Amniotic epithelial cell (primary cell): ENCODE measurements at regions not wholly inside any gene's neighbourhood (a gene's known extent, or its start where the extent isn't known, plus 50 kb on each side); places are given as distances from the start of the nearest gene placed in this dataset.

Source experiments
- DNase-seq: peaks from one replicate; pipeline ENCODE4 v3.0.0-alpha.2; 2010; ENCODE audit warnings: low read depth

GRCh38 chr15:93485438-93486327 is 396.7 kb upstream of the RGMA start:
- DNase-seq: no peak

- no peak for DNase-seq
These were observed 394.9 kb upstream of the RGMA start for GRCh38 chr15:93483923-93484322.

DNA sequence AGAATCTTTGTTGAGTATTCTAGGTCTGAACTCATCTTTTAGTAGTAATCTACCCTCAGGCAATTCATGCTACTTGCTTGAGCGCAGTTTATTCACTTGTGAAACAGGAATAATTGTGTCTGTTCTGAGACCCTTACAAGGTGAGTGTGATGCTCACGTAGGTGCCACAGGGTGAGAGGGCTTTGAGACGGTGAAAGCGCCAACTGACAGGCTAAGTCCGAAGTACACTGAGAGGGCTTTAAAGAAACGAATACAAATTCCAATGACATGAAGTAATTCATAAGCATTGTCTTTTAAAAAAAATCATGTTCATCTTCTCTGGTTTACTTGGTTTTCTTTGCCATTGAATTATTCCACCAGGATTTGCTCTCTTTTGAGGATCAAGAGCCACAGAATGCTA is 393.7 kb upstream of the RGMA start:
- no peak for DNase-seq

DNA sequence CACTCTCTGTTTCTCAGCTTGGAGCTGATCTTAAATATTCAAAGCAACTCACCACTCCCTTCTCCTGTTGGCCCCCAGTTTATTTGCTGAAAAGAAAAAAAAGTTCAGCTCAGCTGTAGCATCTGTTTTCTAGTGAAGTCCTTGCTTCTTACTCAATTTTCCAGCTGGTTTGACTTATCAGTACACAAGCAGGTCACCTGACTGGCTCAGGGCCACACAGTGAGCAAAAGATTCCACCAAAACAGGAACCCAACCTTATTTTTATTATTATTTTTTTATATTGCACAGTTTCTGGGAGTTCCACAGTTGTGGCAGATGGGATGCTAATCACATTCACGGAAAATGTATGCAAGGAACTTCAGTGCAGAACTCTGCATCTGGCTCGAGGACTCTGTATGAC is 390.7 kb upstream of the RGMA start:
- DNase-seq: no peak

DNA sequence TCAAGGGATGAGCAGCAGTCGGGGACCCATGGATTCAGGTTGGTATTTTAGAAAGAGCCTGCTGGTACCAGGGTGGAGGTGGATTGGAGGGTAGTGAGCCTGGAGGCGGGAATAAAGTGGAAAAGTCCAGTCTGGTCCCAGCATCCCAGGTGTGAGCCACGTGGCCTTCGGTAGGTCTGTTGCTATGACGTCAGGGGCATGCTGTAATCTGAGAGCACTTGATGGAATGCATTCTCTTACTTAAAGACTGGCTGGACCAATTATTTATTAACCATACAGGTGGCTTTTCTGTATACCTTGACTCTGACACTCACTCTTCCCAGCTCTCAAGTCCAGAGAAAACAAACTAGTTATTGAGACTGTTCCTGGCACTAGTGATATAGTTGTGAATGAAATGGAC is 389.9 kb upstream of the RGMA start:
- DNase-seq: no peak

- no peak for DNase-seq
These were observed 388.7 kb upstream of the RGMA start for GRCh38 chr15:93477721-93478120.

- DNase-seq: no peak
These were observed 388.2 kb upstream of the RGMA start for GRCh38 chr15:93477188-93477587.

GRCh38 chr15:93476491-93477177 is 387.6 kb upstream of the RGMA start:
- DNase-seq: no peak

DNA sequence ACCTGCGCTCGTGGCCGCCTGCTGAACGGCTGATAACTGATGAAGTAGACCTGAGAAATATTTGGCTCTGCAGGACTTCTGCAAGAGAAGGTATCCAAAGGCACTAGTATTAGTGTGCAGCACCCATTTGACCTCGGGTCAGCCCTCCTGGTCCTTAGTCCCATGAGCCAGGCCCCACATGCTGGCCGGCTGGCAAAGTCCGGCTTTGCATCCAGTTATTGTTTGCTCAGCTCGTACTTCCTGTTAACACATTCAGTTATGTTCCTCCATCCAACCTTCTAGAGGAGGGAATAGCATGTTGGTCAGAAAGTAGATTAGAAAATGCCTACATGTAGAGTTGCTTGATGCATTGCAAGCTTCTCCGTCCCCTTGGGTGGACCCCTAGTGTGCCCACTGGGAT is 385.7 kb upstream of the RGMA start:
- no peak for DNase-seq

DNA sequence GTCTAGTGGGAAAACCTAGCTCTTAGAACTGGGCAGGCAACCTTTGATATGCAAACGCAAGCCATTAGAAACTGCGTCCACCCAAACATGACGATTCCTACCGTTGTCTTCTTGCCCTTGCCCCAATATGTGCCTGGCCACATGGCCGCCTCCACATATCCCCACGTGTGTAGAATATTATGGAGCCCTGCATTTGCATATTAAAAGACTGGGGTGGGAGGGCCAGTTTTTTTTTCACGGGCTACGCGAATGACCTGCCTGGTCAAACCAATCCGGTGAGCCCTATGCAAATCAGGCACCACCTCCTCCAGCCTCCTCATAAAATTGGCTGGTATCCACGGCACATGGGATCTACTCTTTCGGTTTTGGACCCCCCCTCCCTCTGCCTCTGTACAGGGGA is 381.0 kb upstream of the RGMA start:
- no peak for DNase-seq

DNA sequence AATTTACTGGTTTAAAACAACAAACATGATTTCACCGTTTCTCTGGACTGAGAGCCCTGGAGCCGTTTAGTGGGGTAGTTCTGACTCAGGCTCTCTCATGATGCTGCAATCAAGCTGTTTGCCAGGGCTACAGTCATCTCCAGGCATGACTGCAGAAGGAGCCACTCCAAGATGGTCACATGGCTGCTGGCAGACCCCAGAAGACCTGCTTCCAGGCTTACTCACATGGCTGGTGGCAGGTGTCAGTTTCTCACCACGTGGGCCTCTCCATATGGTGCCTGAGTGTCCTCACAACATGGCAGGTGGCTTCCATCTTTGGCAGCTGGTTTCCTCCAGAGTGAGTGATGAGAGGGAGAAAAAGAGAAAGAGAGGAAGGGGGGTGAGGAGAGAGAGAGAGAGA is 378.3 kb upstream of the RGMA start:
- no peak for DNase-seq

DNA sequence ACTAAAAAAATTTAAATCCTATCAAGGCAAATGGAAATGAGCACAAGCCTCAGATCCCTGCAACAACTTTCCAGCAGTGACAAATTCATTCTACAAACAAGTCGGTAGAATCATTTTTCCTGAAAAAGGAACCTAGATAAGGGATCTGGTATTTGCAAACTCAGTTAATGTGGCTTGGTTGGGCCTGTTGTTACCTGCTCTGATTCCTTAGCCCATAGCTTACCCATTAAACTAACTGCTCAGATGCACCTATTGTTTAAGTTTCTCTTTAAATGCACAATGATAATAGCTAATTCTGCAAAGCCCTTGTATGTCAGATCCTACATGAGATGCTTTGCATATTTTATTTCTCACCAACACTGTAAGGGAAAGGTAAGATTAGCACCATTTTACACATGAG is 377.4 kb upstream of the RGMA start:
- no peak for DNase-seq

GRCh38 chr15:93462690-93463089 is 373.7 kb upstream of the RGMA start:
- no peak for DNase-seq

DNA sequence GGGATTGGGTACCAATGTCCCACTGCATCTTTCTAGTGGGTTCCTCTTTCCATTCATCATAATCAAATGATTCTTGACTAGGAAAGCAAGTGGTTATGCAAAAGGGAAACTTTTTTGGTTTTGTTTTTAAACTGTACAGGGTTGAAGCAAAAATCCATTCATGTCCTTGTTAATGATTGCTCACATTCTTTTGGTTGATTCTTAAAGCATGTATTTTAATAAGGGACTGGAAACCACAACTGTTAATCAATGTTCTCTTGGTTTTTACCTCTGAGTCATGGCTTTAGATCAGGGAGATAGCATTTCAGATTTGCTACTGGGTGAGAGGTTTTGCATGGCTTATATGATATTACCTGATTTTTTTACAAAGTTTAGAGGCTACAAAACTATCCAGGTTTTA is 371.7 kb upstream of the RGMA start:
- no peak for DNase-seq

DNA sequence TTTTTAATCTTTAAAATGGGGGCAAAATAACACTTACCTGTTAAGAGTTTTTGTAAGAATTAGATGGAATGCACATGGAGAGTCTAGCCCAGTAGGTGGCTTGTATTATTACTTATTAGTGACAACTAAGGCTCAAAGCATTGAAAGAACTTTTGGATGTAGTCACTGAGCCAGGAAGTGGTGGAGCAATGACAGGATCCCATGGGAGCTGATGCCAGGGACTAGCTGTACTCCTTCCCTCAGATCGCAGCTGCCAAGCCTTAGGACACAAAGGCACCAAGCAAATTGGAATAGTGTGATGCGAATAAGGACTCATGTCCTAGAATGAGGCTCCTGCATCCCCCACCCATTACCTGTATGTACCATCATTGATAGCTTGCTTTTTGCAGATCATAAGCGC is 370.4 kb upstream of the RGMA start:
- DNase-seq: no peak

DNA sequence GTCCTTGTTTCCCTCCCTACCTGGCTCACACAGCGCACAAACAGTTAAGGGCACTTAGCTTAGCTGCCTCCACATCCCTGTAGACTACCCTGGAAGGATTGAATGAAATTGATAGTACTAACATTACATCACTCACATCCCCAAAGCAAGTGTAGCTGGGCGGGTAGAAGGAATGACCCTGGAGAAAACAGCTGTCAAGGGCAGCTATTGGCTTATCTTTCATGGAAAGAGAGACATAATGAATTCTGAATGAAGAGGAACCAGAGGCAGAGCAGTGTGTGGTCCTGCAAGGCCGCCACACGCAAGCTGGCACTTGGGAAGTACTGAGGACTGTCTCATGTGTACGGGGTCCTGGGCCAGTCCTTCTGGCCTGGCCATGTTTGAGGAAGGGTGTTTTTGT is 369.6 kb upstream of the RGMA start:
- no peak for DNase-seq

DNA sequence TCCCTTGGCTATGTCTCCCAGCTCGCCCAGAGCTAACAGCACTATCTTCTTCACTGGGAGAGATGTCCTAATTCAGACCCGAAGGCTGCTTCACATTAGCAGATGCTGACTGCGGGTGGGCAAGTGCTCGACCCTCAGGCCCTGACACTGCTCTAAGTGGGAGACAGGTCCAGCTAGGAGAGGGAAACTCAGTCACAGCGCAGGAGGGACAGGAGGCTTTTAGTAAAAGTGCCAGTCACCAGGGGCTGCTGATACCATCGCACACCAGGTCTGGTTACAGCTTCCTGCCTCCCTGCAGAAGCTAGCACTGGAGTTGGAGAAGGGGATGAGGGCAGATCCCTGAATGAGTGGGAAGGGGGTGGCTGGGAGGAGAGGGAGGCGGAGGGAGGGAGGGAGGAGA is 365.8 kb upstream of the RGMA start:
- no peak for DNase-seq

GRCh38 chr15:93452537-93453211 is 363.7 kb upstream of the RGMA start:
- DNase-seq: no peak

DNA sequence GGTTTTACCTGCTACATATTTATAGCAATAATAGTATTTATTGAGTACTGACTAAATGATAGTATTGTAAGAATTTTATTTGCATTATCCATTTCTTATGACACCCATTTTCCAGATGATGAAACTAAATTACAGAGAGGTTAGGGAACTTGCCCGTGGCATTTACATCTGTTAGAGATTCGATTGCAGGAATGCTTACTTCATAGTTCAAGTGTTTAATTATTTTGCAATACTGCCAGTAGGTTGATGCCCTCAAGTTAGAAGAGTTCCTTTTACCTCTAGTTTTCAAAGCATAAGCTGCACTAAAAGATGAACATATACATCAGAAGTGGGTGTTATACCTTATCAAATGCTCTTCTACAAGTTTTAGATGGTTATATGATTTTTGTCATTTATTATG is 362.8 kb upstream of the RGMA start:
- DNase-seq: no peak

- no peak for DNase-seq
These were observed 362.3 kb upstream of the RGMA start for GRCh38 chr15:93451265-93451664.

- DNase-seq: no peak
These were observed 360.8 kb upstream of the RGMA start for GRCh38 chr15:93449798-93450197.

- DNase-seq: no peak
These were observed 349.3 kb upstream of the RGMA start for GRCh38 chr15:93438310-93438709.

DNA sequence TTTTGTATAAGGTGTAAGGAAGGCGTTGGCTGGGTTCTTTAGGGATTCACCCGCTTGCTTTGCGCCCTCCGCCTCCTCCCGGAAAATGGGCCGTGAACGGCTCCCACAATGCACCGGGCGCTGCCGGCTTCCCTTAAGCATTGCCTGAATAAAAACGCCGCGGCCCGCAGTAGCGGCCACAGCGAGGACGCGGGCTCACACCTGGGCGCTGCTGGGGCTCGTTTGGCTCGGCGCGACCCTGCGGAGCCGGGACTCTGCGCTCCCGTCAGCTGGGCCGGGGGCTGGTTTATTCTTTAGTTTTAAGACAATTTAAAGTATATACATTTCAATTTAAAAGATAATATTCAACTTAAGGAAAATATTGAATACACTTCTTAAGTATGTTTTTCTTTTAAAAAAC is 343.5 kb upstream of the RGMA start:
- no peak for DNase-seq
